HEK293T (cell line): ENCODE measurements at regions not wholly inside any gene's neighbourhood (a gene's known extent, or its start where the extent isn't known, plus 50 kb on each side); places are given as distances from the start of the nearest gene placed in this dataset.

Experiments
- FOXA1 ChIP-seq: fragments of 450-650 bp; IDR thresholded peaks from 2 replicates; pipeline ENCODE4 v1.6.1; 2016; ENCODE audit warnings: mild to moderate bottlenecking
- FOXK2 ChIP-seq: fragments of 450-650 bp; IDR thresholded peaks from 2 replicates; pipeline ENCODE4 v1.6.1; 2016; ENCODE audit warnings: mild to moderate bottlenecking
- ZNF384 ChIP-seq: fragments of 450-650 bp; IDR thresholded peaks from 2 replicates; pipeline ENCODE4 v1.6.1; 2016

GRCh38 chr3:178304758-178305467 is 231.3 kb upstream of the KCNMB2 start:
- TF ChIP-seq FOXA1: no peak
- TF ChIP-seq FOXK2: no peak
- no peak for TF ChIP-seq ZNF384
